ENCODE measurements at regions not wholly inside any gene's neighbourhood (a gene's known extent, or its start where the extent isn't known, plus 50 kb on each side); places are given as distances from the start of the nearest gene placed in this dataset.
A peak's percentile ranks its signal among the peaks of the same experiment; 100 is the strongest.
"Not testable (repeated sequence)": the region's sequence is repeated elsewhere in the genome, so short reads cannot be mapped to it uniquely, and the experiment has no call there.

DNA sequence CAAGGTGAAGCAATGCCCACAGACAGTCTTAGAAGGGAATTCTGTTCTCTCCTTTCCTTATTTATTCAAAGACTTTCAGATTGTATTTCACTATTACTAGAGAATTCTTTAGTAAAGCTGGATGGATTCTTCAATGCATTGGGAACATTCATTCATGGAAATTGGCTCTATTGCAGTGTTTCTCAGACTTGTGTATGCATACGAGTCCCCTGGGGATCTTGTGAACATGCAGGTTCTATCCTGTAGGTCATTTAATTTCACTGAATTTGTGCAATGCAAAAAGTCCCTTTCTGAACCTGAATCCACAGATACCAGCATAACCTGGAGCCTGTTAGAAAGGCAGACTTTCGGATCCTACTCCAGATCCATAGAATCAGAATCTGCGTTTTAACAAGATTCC lies 160.9 kb upstream of the AHI1 start:
- DNase-seq = no peak

DNA sequence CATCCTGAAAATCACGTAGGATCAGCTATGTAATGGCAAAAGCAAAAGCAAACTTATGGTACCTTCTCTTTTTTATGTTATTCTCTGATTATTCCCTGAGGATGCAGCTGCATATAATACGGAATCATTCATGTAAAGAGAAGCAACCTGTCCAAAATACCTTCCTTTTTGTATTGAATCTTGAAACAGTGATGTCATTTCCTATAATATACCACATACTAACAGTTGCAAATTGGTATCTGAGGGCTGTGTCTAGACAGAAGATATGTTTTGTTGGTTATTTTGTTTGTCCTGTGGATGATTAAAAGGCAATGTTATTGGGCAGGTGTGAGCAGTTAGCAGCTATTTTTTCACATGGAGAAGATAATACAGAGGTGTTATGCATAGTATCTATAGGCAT lies 161.4 kb upstream of the AHI1 start:
- DNase-seq = no peak

DNA sequence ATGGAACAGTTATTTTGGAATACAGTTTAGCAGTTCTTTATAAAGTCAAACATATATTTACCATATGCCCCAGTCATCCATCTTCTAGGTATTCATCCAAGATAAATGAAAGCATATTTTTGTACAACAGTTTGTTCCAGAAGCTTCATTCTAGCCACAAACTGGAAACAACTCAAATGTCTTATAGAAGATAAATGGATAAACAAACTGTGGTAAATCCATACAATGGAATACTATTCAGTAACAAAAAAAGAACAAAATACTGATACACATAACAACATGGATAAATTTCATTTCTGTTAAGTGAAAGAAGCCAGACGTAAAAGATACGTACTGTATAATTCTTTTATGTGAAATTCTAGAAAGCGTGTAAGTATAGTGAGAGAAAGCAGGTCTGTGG lies 167.0 kb upstream of the AHI1 start:
- DNase-seq = no peak

DNA sequence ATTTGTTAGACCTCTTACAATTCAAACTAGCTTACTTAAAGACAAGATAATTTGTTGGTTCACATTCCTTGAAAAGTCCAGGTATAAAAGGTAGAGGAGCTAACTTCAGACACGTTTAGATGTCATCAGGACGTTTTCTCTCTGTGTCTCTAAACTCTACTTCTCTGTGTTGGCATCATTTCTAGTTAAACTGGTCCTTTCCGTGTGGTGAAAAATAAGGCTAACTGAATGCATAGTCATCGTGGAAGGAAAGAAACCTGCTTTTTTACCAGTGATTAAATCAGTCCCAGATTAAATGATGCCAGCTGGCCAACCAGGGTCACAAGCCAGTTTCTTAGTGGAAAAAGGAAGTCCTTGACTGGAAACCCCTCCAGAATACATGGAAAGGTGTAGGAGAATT lies 168.4 kb upstream of the AHI1 start:
- DNase-seq = no peak

DNA sequence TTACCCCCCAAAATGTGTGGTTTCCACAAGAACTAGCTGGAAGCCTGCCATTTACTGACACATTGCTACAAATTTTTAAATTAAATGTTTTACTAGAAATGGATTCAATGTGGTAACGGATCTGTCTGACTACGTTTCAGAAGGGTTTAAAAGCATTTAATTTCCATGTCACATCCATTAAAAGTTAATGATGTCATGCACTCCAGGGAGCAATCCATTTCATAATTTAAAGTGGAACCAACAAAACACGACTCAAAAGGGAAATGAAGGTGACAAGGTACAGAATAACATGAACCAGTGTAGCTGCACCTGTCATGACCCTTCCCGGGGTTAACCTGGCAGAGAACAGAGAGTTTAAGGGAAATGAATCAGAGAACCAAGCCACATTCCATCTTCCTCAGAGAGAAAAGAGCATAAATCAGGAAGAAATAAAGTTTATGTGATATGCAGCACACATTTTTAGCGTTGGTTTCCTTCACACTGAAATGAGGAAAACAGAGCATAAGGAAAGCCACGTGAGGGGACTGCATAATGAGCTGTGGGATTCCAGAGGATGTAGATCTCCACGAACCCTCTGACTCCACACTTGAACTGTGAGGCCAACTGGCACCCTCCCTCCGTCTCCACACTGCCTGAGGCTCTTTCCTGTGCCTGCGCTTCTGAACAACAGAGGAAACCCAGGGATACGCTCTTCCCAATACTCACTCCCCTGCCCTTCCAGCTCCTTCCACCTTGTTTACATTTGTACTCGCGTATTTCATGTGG lies 170.3 kb upstream of the AHI1 start:
- DNase-seq = no peak

DNA sequence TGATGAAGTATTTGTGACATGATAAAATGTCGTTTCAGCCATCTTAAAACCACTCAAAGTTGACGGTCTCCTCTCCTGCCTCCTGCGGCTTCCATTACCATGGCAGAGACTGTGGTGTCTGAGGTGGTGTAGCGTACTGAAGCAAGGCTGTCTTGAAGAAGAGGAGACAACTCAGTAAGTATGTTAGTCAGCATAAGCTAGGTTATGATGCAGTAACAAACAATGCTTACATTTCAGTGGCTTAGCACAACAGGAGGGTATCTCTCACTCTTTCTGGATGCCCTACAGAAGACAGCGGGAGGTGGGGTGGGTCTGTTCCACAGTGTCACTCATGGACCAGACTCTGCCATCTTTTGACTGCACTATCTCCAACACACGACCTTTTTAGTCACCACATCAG lies 174.7 kb upstream of the AHI1 start:
- DNase-seq = no peak

DNA sequence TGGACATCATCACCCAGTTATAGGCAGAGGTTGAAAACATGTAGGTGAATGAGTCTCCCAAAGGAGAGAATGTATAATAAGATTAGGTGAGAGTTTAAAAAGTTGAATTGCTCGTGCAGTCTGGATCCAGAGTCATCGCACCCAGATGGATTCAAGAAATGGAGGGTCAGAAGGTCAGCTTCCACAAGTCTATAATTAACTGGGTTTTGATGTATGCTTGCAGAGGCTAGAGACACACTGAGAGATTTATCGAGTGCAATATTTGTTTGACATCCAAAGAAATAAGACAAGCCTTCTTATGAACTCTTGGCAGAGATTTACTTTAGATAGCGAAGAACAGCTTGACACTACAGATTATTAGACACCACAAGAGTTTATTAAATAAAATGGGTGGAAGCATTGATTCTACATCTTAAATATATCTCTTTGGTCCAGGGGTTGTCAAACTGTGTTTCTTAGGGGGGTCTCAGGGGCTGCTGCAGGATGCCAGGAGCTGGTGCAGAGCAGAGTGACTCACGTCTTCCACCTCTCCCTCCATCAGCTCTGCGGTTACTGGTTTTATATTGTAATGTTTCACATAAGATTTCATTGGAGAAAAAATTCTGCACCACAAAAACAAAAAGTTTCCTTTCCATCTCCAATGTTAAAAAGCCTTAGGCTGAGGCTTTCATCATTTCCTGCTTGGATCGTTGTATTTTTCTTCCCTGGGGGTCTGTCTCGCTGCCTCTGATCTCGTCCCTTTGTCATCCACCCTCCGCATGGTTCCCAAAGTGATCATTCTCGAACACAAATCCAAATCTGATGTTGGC lies 176.2 kb upstream of the AHI1 start:
- DNase-seq = no peak

DNA sequence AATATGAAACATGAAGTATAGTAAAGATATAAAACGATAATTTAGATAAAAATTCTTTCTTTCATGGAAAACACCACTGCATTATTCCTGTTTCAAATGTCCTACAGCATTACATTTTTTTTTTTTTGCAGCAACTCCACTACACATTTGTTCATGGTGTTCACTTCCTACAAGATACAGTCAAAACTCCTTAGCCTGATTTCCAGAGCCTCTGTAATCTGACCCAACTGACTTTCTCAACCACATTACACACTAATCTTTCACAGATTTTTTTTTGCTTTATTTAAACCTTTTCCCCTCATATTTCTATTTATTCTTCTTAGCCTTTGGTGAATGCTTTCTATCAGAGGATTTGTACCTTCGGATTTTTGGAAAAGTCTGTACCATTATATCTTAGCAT lies 176.5 kb upstream of the PDE7B start:
- DNase-seq = no peak

DNA sequence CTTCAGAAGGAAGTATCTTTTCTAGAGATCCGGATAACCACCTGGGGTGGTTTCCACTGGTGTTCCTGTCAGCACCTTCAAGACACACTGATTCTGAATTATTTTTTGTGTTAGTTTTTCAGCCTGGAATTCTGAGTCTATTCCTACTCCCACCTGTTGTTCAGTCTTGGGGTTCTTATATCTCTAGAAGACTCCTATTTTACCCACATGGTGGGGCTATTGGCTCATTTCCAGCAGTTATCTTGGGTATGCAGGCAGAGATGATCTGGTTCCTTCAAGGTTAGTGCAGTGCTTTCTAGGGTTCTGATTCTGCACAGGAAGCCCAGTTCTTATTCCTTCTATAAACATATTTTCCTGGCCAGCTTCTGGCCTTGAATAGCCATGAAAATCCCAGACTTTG lies 175.6 kb upstream of the PDE7B start:
- no peak for DNase-seq

DNA sequence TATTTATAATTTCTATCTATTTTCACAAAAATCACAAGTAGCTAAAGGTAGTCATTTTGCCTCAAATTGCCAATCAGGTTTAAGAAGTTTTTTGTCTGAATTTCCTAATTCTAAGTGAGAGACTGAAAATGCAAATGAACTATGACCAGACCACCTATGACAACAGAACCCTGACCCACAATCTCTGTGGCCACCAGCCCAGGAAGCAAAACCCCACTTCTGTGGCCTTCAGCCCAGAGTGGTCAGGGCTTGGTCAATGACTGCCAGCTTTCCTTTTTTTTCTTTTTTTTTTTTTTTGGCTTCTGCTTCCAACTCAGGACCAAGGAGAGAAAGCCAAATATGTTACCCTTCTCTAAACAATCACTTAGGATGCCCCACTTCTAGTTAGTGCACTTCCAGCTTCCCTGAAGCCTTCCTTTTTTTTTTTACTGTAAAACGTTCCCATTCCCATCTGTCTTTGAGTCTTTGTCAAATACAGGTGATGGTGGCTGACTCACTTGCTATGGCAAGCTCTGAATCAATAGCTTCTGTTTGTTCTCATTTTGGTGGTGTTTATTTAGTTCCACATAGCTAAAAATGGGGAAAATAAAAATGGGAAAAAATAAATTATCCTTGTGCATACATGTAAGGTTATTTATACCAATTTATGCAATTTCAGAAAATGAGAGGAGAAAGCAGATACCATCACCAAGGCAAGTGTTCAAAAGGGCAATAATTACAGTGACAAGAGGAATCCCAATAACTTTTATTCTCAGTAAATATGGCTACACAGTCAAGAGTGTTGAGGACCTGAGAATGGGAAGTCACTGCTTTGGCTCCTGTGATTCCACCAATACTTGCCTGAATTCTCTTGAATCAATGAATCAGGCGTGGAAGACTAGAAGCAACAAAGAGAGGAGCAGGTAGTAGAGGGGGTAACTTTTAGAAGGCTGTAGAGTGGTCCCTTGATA lies 170.3 kb upstream of the PDE7B start:
- DNase-seq = peak; percentile 8

DNA sequence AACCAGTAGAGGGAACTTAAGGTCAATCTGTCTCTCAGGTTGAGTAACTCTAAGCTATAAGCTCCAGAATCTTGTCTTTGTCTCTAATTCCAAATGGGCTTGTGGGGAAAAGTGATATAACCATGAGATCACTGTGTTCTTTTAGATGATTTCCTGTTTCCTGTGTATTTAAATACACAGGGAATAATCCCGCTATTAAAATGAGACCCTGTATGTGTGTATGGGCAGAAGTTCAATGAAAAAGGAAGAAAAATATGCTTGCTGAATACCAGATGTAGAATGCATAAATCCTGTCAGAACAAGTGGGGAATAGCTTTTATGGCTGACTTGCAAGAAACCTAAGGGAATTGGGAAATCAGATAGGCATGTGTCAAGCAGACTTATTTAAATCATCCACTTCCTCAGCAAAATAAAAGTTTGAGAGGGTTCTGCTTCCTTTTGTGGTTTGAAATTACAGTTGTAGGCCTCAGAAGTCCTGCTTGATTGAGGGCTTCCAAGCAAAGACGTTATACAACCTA lies 164.7 kb upstream of the PDE7B start:
- DNase-seq = no peak

DNA sequence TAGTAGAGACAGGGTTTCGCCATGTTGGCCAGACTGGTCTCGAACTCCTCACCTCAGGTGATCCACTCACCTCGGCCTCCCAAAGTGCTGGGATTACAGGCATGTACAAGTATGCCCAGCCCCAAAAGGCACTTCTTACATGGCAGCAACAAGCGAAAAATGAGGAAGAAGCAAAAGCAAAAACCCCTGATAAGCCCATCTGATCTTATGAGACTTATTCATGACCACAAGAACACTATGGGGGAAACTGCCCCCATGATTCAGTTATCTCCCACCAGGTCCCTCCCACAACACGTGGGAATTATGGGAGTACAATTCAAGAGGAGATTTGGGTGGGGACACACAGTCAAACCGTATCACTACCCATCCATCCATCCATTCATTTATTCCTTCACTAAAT lies 163.0 kb upstream of the PDE7B start:
- not testable (repeated sequence) for DNase-seq

DNA sequence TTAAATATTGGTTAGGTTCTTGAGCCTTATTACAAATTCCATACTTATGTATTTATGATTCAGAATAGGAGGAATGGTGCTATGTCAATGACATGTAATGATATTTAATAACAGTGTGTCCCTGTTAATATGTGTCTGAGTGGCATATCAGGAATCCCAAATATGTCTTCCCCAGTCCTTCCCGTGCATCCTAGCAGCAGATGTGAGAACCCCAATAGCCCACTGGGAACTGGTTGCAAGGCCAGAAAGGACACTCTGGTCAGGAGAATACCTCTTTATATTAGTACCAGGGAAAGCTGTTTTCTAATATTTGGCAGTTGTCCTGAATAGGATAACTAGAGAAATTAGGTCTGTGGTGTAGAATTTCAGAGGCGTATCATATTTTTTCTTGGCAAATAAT lies 159.1 kb upstream of the PDE7B start:
- no peak for DNase-seq

DNA sequence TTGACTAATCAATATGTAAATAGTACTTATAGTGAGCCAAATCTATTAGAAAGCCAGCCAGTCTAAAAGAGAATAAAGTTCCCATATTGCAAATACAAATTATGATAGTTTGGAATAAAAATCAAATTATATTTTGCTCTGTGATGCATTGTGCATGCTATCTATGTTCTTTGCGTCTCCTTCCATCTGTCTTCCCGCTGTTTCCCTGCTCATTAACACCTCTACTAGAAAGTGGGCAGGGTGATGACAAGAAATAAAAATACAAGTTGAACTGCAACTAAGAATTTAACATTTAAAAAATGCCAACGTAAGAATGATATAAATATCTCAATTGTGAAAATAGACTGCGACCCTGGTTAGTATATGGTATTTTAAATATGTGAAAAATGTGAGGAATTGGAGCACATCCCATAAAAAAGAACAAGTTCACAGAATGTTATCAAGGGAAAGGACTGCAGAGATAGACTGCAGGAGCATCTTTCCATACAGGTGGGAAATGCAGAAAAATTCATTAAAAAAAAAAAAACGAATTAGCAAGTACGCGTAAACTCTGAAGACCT lies 157.6 kb upstream of the PDE7B start:
- DNase-seq = no peak

DNA sequence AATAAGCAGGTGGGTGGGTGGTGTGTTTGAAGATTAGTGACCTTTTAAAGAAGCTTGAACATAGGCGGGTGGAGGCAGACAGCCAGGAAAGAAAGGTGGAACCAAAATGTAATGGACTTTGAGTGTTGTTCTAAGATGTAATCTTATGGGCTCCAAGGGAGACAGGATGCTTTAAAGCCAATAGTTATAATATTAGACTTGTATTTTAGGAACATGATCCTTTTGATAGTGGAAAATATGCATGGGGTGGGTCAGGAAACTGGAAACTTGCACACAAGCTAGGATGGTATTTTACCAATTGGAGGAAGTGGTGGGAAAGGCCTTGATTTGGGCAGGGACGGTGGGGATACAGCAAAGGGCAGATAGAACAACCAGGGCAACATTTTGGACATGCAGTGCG lies 151.8 kb upstream of the PDE7B start:
- no peak for DNase-seq

DNA sequence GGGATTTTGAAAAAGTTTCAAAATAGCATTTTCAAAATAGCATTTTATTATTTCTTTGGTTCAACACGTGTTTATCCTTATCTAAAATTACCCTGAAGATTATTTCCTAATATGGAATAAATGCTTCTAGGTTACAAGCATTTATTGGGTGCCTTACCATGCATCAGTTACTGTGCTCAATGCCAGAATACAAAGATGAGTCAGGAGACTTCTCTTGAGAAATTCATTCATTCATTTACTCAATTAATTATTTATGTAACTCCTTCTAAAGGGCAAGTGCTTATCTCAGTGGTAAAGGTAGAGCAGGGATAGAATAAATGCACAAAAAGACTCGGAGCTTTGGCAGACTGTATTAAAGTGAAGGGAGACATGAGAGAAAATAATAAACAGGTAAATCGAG lies 150.1 kb upstream of the PDE7B start:
- DNase-seq = no peak

DNA sequence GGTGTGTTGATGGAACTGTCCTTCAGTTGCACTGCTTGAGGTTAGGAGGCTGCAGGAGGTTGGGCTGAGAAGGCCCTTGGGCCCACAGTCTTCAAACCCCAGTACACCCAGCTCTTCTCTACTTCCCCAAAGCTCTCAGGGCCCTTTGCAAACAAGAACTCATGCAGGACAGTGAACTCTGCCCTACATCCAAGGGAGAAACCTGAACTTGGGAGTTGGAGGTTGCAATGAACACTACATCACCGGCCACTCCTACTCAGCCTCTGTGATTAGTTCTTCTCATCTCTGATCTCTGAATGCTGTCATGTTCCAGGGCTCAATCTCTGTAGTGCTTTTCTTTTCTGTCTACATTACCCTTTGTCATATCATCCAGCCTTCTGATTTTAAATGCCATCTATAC lies 148.5 kb upstream of the PDE7B start:
- DNase-seq = no peak

DNA sequence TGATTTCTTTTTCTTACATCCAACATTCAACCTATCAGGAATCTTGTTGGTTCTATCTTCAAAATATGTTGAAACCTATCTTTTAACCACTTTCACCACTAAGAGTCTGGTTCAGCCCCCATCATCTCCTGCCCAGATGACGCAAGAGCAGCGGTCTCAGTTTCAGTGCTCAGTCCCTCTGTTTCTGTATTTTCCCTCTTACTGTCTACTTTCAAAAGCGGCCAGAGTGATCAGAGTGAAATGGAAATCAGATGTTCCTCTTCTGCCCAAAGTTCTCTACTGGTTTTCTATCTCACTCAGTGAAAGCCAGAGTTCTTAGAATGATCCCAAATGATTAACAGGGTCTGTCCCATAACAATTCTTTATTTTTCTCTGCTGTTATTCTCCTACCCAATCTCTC lies 147.9 kb upstream of the PDE7B start:
- no peak for DNase-seq

DNA sequence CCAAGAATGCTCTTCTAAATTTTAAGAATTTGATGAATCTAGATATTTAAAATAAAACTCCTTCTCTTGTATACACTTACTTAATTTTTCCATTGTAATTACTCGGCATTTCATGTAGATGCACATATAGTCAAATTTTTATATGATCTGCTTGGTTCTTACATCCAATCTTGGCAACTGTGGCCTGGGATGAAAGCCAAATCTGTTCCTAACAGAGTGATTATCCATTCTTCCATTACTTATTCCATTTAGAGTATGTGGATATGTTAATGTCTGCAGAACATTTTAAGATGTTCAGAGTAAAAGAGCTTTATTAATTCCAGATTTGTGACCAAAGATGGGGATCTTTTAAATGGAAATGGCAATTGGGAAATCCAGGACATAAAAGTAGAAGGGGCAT lies 144.1 kb upstream of the PDE7B start:
- DNase-seq = no peak

DNA sequence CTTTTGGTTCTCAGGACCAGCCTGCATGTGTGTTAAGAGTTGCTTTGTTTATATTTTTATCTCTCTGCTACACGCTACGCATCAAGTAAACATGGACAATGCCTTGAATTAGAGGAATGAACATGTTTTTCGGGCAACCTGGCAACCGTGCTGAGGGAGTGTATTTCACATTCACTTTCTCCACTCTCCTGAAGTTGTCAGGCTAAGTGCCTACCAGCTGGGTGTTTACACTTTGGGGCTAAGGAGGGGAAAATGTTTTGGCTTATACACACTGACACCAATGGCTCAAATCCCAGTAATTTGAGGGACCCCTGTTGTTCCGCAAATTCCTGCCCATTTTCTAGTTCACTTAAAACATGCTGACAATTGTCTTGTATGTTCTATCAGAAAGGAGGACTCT lies 141.5 kb upstream of the PDE7B start:
- no peak for DNase-seq

DNA sequence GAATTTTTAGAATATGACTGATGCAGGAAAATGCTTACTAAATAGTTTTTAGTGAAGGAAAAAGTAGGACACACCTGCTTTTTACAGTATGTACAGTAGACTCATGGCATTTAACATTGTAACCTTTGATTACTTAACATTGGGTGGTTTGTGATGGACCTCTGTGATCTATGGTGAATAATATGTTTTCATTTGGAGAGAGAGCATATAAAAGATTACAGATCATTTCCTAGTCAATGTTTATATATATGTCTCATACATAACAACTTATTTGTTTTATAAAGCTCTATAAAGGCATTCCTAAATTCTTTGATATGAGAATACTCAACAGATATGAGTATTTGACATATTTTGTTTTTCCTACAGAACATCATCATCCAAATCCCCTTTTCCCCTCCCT lies 129.3 kb upstream of the PDE7B start:
- no peak for DNase-seq

DNA sequence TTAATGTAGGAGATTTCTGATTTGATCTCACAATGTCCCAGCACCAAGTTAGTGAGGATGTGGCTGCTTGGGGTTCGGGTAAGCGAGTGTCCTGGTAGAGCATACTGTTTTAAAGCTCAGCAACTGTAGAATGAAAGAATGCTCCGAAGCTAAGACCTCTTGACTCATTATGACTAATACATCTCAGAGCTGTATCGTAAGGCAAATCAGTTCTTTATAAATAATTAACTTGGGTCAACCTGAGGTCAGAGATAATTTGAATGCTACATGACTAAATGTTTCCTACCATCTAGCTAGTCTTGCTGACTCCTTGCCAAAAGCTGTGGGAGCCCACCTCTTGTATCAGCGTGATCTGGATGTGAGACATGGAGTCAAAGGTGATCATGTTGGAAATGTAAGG lies 128.8 kb upstream of the PDE7B start:
- DNase-seq = no peak

DNA sequence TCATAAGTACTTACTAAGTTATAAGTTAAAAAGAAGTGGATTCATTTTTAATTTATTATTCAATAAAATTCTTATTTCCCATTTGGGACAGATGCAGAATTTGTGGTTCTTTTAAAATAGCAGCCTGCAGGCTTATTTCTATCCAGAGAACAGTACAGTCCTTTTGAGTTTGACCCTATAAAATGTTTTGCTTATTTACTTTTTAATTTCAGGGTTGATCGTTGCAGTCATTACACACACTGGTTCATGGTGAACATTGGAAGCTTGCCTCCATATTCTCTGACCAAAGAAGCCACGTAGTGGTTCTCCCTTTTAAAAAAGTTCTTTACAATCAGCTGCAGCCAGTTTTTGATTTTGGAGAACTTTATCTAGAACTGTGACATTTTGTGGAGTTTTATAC lies 122.9 kb upstream of the PDE7B start:
- DNase-seq = no peak
